KMS-11 (cell line): ENCODE measurements at regions not wholly inside any gene's neighbourhood (a gene's known extent, or its start where the extent isn't known, plus 50 kb on each side); places are given as distances from the start of the nearest gene placed in this dataset.
"Not testable (repeated sequence)": the region's sequence is repeated elsewhere in the genome, so short reads cannot be mapped to it uniquely, and the experiment has no call there.

Source experiments
- H2AFZ ChIP-seq: fragments of 200-600 bp; sonication (generic); 2 replicates; pipeline ENCODE4 v1.6.1; 2016; ENCODE audit warnings: antibody characterized with exemption, mixed run types, low read depth
- H3K27ac ChIP-seq: fragments of 200-600 bp; sonication (generic); 2 replicates; pipeline ENCODE4 v1.6.1; 2016; ENCODE audit warnings: mild to moderate bottlenecking, mixed run types
- H3K27me3 ChIP-seq: fragments of 200-600 bp; sonication (generic); 2 replicates; pipeline ENCODE4 v1.6.1; 2017; ENCODE audit warnings: mild to moderate bottlenecking, low read depth, mixed run types, moderate library complexity; ENCODE audit not compliant: insufficient read depth
- H3K36me3 ChIP-seq: fragments of 200-600 bp; sonication (generic); 2 replicates; pipeline ENCODE4 v1.6.1; 2017; ENCODE audit warnings: mild to moderate bottlenecking, mixed run types; ENCODE audit not compliant: insufficient read depth
- H3K4me1 ChIP-seq: fragments of 200-600 bp; sonication (generic); 2 replicates; pipeline ENCODE4 v1.6.1; 2016; ENCODE audit warnings: mild to moderate bottlenecking, low read depth, mixed run types; ENCODE audit not compliant: poor library complexity, severe bottlenecking
- H3K4me2 ChIP-seq: fragments of 200-600 bp; sonication (generic); 2 replicates; pipeline ENCODE4 v1.7.0; 2016; ENCODE audit warnings: mild to moderate bottlenecking, mixed run types
- H3K4me3 ChIP-seq: fragments of 200-600 bp; sonication (generic); IDR thresholded peaks from 2 replicates; pipeline ENCODE4 v1.6.1; 2017; ENCODE audit warnings: low read depth, low read length, mixed read lengths; ENCODE audit not compliant: insufficient read depth
- H3K79me2 ChIP-seq: fragments of 200-600 bp; sonication (generic); 2 replicates; pipeline ENCODE4 v1.6.1; 2016; ENCODE audit warnings: low read depth, mixed run types; ENCODE audit not compliant: insufficient read depth
- H3K9ac ChIP-seq: fragments of 200-600 bp; sonication (generic); 2 replicates; pipeline ENCODE4 v1.6.1; 2016; ENCODE audit warnings: mild to moderate bottlenecking, mixed run types
- H4K20me1 ChIP-seq: fragments of 200-600 bp; sonication (generic); 2 replicates; pipeline ENCODE4 v1.6.1; 2016; ENCODE audit warnings: mild to moderate bottlenecking, mixed run types; ENCODE audit not compliant: insufficient read depth
- TF ChIP-seq, protein P1 (sequence below): fragments of 200-600 bp; sonication (generic); conservative IDR thresholded peaks from 2 replicates; pipeline ENCODE4 v1.6.1; 2017; ENCODE audit warnings: low read depth, mild to moderate bottlenecking, antibody characterized with exemption, low read length, moderate library complexity, mixed read lengths

DNA sequence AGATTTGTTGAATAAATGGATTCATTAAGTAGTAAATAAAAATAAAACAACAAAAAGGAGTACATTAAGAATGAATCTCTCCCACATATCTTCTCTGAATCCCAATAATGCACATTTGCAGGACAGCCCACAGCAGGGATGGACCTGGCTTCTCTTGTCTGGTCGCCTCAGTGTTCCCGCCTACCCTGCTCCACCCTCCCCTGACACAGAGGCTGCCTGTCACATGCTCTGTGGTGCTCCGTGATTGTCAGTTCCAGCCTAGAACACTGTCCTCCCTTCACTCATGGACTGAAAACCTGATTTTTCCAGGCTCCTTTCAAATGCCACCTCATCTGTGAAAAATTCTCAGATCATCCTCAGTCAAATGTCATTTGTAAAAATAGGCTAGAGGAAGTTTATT lies 94.5 kb upstream of the GPR12 start:
- Histone ChIP-seq H3K79me2 (no peaks in the 10 kb centered on the region), H4K20me1 (no peaks in the 10 kb centered on the region), H3K4me1 (no peaks in the 10 kb centered on the region), H3K4me3 (no peak overlapping the region), H3K36me3 (no peaks in the 10 kb centered on the region), H3K27me3 (no peaks in the 10 kb centered on the region), H3K9ac (no peak overlapping the region), H3K27ac (no peak overlapping the region), H2AFZ (no peak overlapping the region), H3K4me2 (no peak overlapping the region)
- TF ChIP-seq, protein P1, sequence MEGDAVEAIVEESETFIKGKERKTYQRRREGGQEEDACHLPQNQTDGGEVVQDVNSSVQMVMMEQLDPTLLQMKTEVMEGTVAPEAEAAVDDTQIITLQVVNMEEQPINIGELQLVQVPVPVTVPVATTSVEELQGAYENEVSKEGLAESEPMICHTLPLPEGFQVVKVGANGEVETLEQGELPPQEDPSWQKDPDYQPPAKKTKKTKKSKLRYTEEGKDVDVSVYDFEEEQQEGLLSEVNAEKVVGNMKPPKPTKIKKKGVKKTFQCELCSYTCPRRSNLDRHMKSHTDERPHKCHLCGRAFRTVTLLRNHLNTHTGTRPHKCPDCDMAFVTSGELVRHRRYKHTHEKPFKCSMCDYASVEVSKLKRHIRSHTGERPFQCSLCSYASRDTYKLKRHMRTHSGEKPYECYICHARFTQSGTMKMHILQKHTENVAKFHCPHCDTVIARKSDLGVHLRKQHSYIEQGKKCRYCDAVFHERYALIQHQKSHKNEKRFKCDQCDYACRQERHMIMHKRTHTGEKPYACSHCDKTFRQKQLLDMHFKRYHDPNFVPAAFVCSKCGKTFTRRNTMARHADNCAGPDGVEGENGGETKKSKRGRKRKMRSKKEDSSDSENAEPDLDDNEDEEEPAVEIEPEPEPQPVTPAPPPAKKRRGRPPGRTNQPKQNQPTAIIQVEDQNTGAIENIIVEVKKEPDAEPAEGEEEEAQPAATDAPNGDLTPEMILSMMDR = no peak

DNA sequence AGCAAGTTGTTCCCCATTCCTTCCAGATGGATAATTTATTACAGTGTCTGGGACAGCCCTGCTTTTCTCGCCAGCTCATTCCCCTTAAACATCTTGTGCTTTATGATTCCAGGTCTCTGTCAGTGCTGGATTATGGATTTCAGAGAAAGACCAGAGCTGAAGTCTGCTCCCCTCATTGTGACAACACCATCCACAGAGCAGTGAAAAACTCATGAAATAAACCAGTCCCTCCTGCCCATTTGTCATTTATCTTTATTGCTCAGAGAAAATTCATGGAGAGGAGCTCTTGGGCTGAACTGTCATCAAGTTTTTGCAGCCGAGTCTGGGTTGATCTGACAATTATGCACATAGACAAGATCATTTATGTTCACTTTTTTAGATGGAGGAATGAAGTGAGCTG lies 92.7 kb upstream of the GPR12 start:
- H3K79me2 ChIP-seq = no peaks in the 10 kb centered on the region
- H2AFZ ChIP-seq = no peak overlapping the region
- no peak overlapping the region for H3K4me3 ChIP-seq
- no peak overlapping the region for H3K27ac ChIP-seq
- H3K4me2 ChIP-seq = no peak overlapping the region
- H3K36me3 ChIP-seq = no peaks in the 10 kb centered on the region
- H3K27me3 ChIP-seq = no peaks in the 10 kb centered on the region
- no peak overlapping the region for H3K9ac ChIP-seq
- no peaks in the 10 kb centered on the region for H3K4me1 ChIP-seq
- no peaks in the 10 kb centered on the region for H4K20me1 ChIP-seq
- TF ChIP-seq, protein P1 = no peak

DNA sequence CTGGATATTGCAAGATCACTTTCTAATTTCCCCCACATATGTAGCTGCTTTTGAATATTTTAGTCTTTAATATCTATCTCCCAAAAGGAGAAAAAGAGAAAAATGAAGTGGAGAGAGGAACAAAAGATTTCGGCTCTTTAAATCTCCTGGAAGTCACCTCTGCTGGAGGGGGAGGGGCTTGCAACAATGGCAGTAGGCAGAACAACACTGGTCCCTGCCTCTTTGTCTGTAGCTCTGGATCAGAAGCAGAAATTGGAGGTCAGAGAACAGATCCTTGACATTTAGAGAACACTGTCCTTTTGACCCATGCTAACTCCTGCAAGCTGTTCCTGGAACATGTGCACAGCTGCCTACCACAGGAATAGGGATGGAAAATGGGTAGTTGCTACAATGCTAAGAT lies 86.7 kb upstream of the GPR12 start:
- Histone ChIP-seq H3K36me3 (no peaks in the 10 kb centered on the region), H3K27me3 (no peaks in the 10 kb centered on the region), H3K79me2 (no peaks in the 10 kb centered on the region), H2AFZ (no peak overlapping the region), H4K20me1 (no peaks in the 10 kb centered on the region), H3K4me2 (no peak overlapping the region), H3K4me3 (no peak overlapping the region), H3K4me1 (no peaks in the 10 kb centered on the region), H3K27ac (no peak overlapping the region), H3K9ac (no peak overlapping the region)
- TF ChIP-seq, protein P1 = no peak

DNA sequence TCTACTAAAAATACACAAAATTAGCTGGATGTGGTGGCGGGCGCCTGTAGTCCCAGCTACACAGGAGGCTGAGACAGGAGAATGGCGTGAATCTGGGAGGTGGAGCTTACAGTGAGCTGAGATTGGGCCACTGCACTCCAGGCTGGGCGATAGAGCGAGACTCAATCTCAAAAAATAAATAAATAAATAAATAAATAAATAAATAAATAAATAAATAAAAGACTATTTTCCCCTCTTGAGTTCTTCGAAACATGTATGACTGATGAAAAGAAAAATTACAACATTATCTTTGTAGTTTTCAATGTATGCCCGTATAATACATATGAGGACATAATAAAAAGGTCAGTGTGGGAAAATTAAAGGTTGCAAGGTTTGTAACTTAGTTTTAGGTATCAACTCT lies 84.5 kb upstream of the GPR12 start:
- not testable (repeated sequence) for H4K20me1 ChIP-seq, H3K9ac ChIP-seq, H3K4me3 ChIP-seq, H2AFZ ChIP-seq, H3K36me3 ChIP-seq, H3K27me3 ChIP-seq, H3K27ac ChIP-seq, H3K4me1 ChIP-seq, H3K79me2 ChIP-seq, H3K4me2 ChIP-seq

- Histone ChIP-seq H3K4me1 (no peaks in the 10 kb centered on the region), H3K79me2 (no peaks in the 10 kb centered on the region), H2AFZ (no peak overlapping the region), H3K9ac (no peak overlapping the region), H3K27ac (no peak overlapping the region), H4K20me1 (no peaks in the 10 kb centered on the region), H3K36me3 (no peaks in the 10 kb centered on the region), H3K4me3 (no peak overlapping the region), H3K4me2 (no peak overlapping the region), H3K27me3 (no peaks in the 10 kb centered on the region)
- TF ChIP-seq, protein P1 = no peak
Measured at GRCh38 chr13:26839682-26840081, 79.1 kb upstream of the GPR12 start.
